ENCODE measurements at regions not wholly inside any gene's neighbourhood (a gene's known extent, or its start where the extent isn't known, plus 50 kb on each side); places are given as distances from the start of the nearest gene placed in this dataset.

DNA sequence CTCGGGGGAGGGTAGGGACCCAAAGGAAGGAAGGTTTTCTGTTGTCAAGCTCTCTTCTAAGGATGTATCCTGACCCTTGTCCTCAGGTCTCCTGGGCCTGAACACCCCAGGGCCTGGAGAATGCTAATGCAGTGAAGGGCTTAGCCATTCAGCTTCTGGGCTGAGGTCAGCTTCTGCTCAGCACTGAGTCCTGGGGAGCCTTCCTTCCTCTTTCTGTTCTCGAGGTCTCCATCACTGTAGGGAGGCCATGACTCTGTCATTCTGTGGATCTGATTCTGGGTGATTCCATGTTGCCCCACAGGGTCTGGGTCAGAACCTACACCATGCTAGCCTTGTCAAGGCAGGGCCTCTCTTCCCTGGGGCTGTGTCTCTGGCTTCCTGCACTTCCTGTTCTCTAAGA is 712.7 kb downstream of the DHX35 start:
- no peaks in the 10 kb centered on the region for H3K36me3 ChIP-seq (ENCODE audit: control insufficient read depth in 2 of 2, extremely low read depth in 1 of 2, insufficient read depth in 2 of 2, low read length in 2 of 2)
- H2AFZ ChIP-seq (ENCODE audit: low read depth, low read length), result no peak overlapping the region
- intact Hi-C loops (cut with micrococcal nuclease), result no loop called here
- BruUV-seq (replicated peaks), result no TSS peak
- dilution Hi-C loops (cut with MboI; ENCODE audit: extremely low pct_ligation_motif_present, low sequenced_read_pairs), result no loop called here
- FAIRE-seq, result no peak
- no peak for TF ChIP-seq JUN (IDR thresholded peaks at IDR 0.05; ENCODE audit: borderline replicate concordance, insufficient read depth, insufficient read length, low read depth)
- TF ChIP-seq, protein P1, sequence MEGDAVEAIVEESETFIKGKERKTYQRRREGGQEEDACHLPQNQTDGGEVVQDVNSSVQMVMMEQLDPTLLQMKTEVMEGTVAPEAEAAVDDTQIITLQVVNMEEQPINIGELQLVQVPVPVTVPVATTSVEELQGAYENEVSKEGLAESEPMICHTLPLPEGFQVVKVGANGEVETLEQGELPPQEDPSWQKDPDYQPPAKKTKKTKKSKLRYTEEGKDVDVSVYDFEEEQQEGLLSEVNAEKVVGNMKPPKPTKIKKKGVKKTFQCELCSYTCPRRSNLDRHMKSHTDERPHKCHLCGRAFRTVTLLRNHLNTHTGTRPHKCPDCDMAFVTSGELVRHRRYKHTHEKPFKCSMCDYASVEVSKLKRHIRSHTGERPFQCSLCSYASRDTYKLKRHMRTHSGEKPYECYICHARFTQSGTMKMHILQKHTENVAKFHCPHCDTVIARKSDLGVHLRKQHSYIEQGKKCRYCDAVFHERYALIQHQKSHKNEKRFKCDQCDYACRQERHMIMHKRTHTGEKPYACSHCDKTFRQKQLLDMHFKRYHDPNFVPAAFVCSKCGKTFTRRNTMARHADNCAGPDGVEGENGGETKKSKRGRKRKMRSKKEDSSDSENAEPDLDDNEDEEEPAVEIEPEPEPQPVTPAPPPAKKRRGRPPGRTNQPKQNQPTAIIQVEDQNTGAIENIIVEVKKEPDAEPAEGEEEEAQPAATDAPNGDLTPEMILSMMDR (IDR thresholded peaks at IDR 0.05; ENCODE audit: extremely low read depth in 1 of 2, insufficient read depth in 1 of 2, low read depth in 1 of 2, low read length in 2 of 2), result no peak
- TF ChIP-seq EZH2 (IDR thresholded peaks at IDR 0.05; ENCODE audit: borderline replicate concordance, low read depth, low read length, severe bottlenecking), result no peak
- no peak for TF ChIP-seq MYC (IDR thresholded peaks at IDR 0.05; ENCODE audit: low read depth, low read length)
- no peak for TF ChIP-seq POLR2AphosphoS5 (IDR thresholded peaks at IDR 0.05; ENCODE audit: insufficient read depth, low read depth, low read length)
- no peak for TF ChIP-seq POLR2A (IDR thresholded peaks at IDR 0.05; ENCODE audit: low read depth, low read length)
- no peak for TF ChIP-seq FOS (IDR thresholded peaks at IDR 0.05; ENCODE audit: borderline replicate concordance, insufficient read depth, low read length)
- TF ChIP-seq GATA2 (IDR thresholded peaks at IDR 0.05; ENCODE audit: insufficient read depth, insufficient read length, low read depth, low read length), result no peak
- TF ChIP-seq, protein P2, sequence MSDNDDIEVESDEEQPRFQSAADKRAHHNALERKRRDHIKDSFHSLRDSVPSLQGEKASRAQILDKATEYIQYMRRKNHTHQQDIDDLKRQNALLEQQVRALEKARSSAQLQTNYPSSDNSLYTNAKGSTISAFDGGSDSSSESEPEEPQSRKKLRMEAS (IDR thresholded peaks at IDR 0.05; ENCODE audit: insufficient read depth, insufficient read length), result no peak
- H3K4me3 ChIP-seq (replicated peaks in 1 of 3; ENCODE audit: insufficient read depth in 1 of 3, low read depth in 1 of 3, low read length in 3 of 3), result no peak overlapping the region
- H3K27ac ChIP-seq (ENCODE audit: insufficient read depth, low read depth, low read length), result no peak overlapping the region
- H4K20me1 ChIP-seq (replicated peaks; ENCODE audit: control insufficient read depth, extremely low read depth, insufficient read depth, low read length), result no peaks in the 10 kb centered on the region
- H3K27me3 ChIP-seq (ENCODE audit: control insufficient read depth in 2 of 2, insufficient read depth in 2 of 2, low read length in 2 of 2), result peaks cover 2 to 7% of the 10 kb centered on the region in 2 experiments
- no peak overlapping the region for H3K4me2 ChIP-seq (ENCODE audit: insufficient read depth, low read length)
- no peaks in the 10 kb centered on the region for H3K4me1 ChIP-seq (ENCODE audit: control insufficient read depth, extremely low read depth, insufficient read depth, low read length)
- H3K9ac ChIP-seq (replicated peaks; ENCODE audit: extremely low read depth, insufficient read depth, low read length), result no peak overlapping the region
- POLR2A ChIA-PET, result no interaction called here
- no peaks in the 10 kb centered on the region for H3K9me1 ChIP-seq (replicated peaks; ENCODE audit: control insufficient read depth, extremely low read depth, insufficient read depth, low read length)
- CTCF ChIA-PET, result no interaction called here
- no peak for DNase-seq (ENCODE audit: low read depth, low spot score)
- no peaks in the 10 kb centered on the region for H3K9me3 ChIP-seq (replicated peaks; ENCODE audit: control insufficient read depth, insufficient read depth, low read length)
- H3K79me2 ChIP-seq (ENCODE audit: control insufficient read depth, insufficient read depth, low read length), result no peaks in the 10 kb centered on the region
